GM23248 (cell line): ENCODE measurements at regions not wholly inside any gene's neighbourhood (a gene's known extent, or its start where the extent isn't known, plus 50 kb on each side); places are given as distances from the start of the nearest gene placed in this dataset.

Experiments used
- DNase-seq: peaks from one replicate; pipeline ENCODE4 v3.0.0-alpha.2; 2015
- H2AFZ ChIP-seq: fragments of 200-600 bp; sonication (generic); 2 replicates; pipeline ENCODE4 v1.6.1; 2016; ENCODE audit warnings: antibody characterized with exemption
- H3F3A ChIP-seq: fragments of 200-600 bp; sonication (generic); 2 replicates; pipeline ENCODE4 v1.6.1; 2016; ENCODE audit warnings: mild to moderate bottlenecking, antibody characterized with exemption, mixed run types; ENCODE audit not compliant: insufficient read depth
- H3K27ac ChIP-seq: fragments of 200-600 bp; sonication (generic); 2 replicates; pipeline ENCODE4 v1.5.1; 2016; ENCODE audit warnings: mild to moderate bottlenecking
- H3K27me3 ChIP-seq: fragments of 200-600 bp; sonication (generic); replicated peaks from 2 replicates; pipeline ENCODE4 v1.6.1; 2016; ENCODE audit warnings: mild to moderate bottlenecking; ENCODE audit not compliant: insufficient read depth
- H3K36me3 ChIP-seq: fragments of 200-600 bp; sonication (generic); 2 replicates; pipeline ENCODE4 v1.6.1; 2016; ENCODE audit warnings: low read depth, mild to moderate bottlenecking
- H3K4me1 ChIP-seq: fragments of 200-600 bp; sonication (generic); 2 replicates; pipeline ENCODE4 v1.6.1; 2016; ENCODE audit warnings: mild to moderate bottlenecking; ENCODE audit not compliant: insufficient read depth
- H3K4me2 ChIP-seq: fragments of 200-600 bp; sonication (generic); one replicate; pipeline ENCODE4 v1.6.1; 2016; ENCODE audit warnings: mild to moderate bottlenecking; ENCODE audit not compliant: unreplicated experiment
- H3K4me3 ChIP-seq: fragments of 200-600 bp; sonication (generic); 2 replicates; pipeline ENCODE4 v1.5.1; 2016; ENCODE audit warnings: mild to moderate bottlenecking
- H3K79me2 ChIP-seq: fragments of 200-600 bp; sonication (generic); 2 replicates; pipeline ENCODE4 v1.6.1; 2016; ENCODE audit warnings: mild to moderate bottlenecking; ENCODE audit not compliant: insufficient read depth
- H3K9ac ChIP-seq: fragments of 200-600 bp; sonication (generic); 2 replicates; pipeline ENCODE4 v1.6.1; 2016; ENCODE audit warnings: mild to moderate bottlenecking
- H3K9me2 ChIP-seq: fragments of 200-600 bp; sonication (generic); 2 replicates; pipeline ENCODE4 v1.6.1; 2016; ENCODE audit warnings: mixed run types, mild to moderate bottlenecking, moderate library complexity; ENCODE audit not compliant: insufficient read depth
- H3K9me3 ChIP-seq: fragments of 200-600 bp; sonication (generic); one replicate; pipeline ENCODE4 v1.6.1; 2017; ENCODE audit warnings: low read depth
- H4K20me1 ChIP-seq: fragments of 200-600 bp; sonication (generic); 2 replicates; pipeline ENCODE4 v1.6.0; 2016; ENCODE audit not compliant: insufficient read depth
- EZH2 ChIP-seq: fragments of 200-600 bp; sonication (generic); IDR thresholded peaks from 2 replicates; pipeline ENCODE4 v1.6.1; 2018; ENCODE audit warnings: antibody characterized with exemption, mild to moderate bottlenecking; ENCODE audit not compliant: insufficient read depth, poor library complexity, severe bottlenecking
- EZH2phosphoT487 ChIP-seq: fragments of 200-600 bp; sonication (generic); IDR thresholded peaks from 2 replicates; pipeline ENCODE4 v1.6.1; 2018; ENCODE audit warnings: antibody characterized with exemption, moderate library complexity, mild to moderate bottlenecking, low read depth; ENCODE audit not compliant: insufficient read depth
- WGBS, 2 experiments: methylation state at CpG; one replicate each; pipeline ENCODE4 v1.1.6; 2015 to 2017; ENCODE audit warnings: low lambda C conversion rate in 2 of 2, low coverage in 1 of 2; ENCODE audit errors: missing lambda C conversion rate in 2 of 2; 5-methylcytosine and 5-hydroxymethylcytosine counted together
- in situ Hi-C: fragments of 300-500 bp; cut with MboI; formaldehyde crosslinking; loops from 2 replicates; pipeline ENCODE4 v1.15.0; 2020

- TF ChIP-seq EZH2phosphoT487: no peak
- Histone ChIP-seq H2AFZ (no peak overlapping the region), H3K4me1 (peaks cover 11% of the 10 kb centered on the region), H3K9me2 (no peaks in the 10 kb centered on the region), H3F3A (no peaks in the 10 kb centered on the region), H3K9me3 (no peaks in the 10 kb centered on the region), H3K27ac (no peak overlapping the region), H3K9ac (no peak overlapping the region), H3K36me3 (peaks cover 14% of the 10 kb centered on the region), H3K4me2 (no peak overlapping the region), H3K4me3 (no peak overlapping the region), H4K20me1 (no peaks in the 10 kb centered on the region), H3K27me3 (no peaks in the 10 kb centered on the region), H3K79me2 (peaks cover 26% of the 10 kb centered on the region)
- no peak for DNase-seq
- in situ Hi-C loops: no loop called here
- 57% methylated on average over 4 of the region's 4 CpGs for WGBS, 2 experiments
Measured at GRCh38 chr5:8462565-8462964, 593.6 kb downstream of the MTRR start.

GRCh38 chr5:8470489-8470888, 601.5 kb downstream of the MTRR start:
- H3F3A ChIP-seq: no peaks in the 10 kb centered on the region
- no peaks in the 10 kb centered on the region for H3K4me1 ChIP-seq
- no peaks in the 10 kb centered on the region for H3K79me2 ChIP-seq
- 62 to 70% methylated on average over 4 of the region's 4 CpGs for WGBS, 2 experiments
- H3K9ac ChIP-seq: no peak overlapping the region
- TF ChIP-seq EZH2phosphoT487: no peak
- no peak for TF ChIP-seq EZH2
- H2AFZ ChIP-seq: no peak overlapping the region
- in situ Hi-C loops: no loop called here
- H3K9me3 ChIP-seq: no peaks in the 10 kb centered on the region
- no peaks in the 10 kb centered on the region for H3K9me2 ChIP-seq
- H4K20me1 ChIP-seq: no peaks in the 10 kb centered on the region
- H3K4me2 ChIP-seq: no peak overlapping the region
- no peaks in the 10 kb centered on the region for H3K27me3 ChIP-seq
- H3K36me3 ChIP-seq: no peaks in the 10 kb centered on the region
- DNase-seq: no peak
- H3K4me3 ChIP-seq: no peak overlapping the region
- H3K27ac ChIP-seq: no peak overlapping the region

GRCh38 chr5:8471581-8471980, 602.6 kb downstream of the MTRR start:
- Histone ChIP-seq H3K4me1 (no peaks in the 10 kb centered on the region), H3K79me2 (no peaks in the 10 kb centered on the region), H3K4me2 (no peak overlapping the region), H4K20me1 (no peaks in the 10 kb centered on the region), H3K9me2 (no peaks in the 10 kb centered on the region), H3F3A (no peaks in the 10 kb centered on the region), H3K9me3 (no peaks in the 10 kb centered on the region), H3K36me3 (no peaks in the 10 kb centered on the region), H2AFZ (no peak overlapping the region), H3K27me3 (no peaks in the 10 kb centered on the region), H3K9ac (no peak overlapping the region), H3K4me3 (no peak overlapping the region), H3K27ac (no peak overlapping the region)
- TF ChIP-seq EZH2phosphoT487: no peak
- TF ChIP-seq EZH2: no peak
- DNase-seq: peak; percentile 12
- in situ Hi-C loops: no loop called here
- WGBS, 2 experiments: 31 to 33% methylated on average over 4 of the region's 4 CpGs

- no peak overlapping the region for H2AFZ ChIP-seq
- 67 to 72% methylated on average over 3 of the region's 3 CpGs for WGBS, 2 experiments
- no peak overlapping the region for H3K4me2 ChIP-seq
- H3K9me2 ChIP-seq: no peaks in the 10 kb centered on the region
- no peak overlapping the region for H3K27ac ChIP-seq
- H3K9me3 ChIP-seq: no peaks in the 10 kb centered on the region
- H3K79me2 ChIP-seq: no peaks in the 10 kb centered on the region
- no peaks in the 10 kb centered on the region for H4K20me1 ChIP-seq
- no peak overlapping the region for H3K9ac ChIP-seq
- no peaks in the 10 kb centered on the region for H3K4me1 ChIP-seq
- no peak overlapping the region for H3K4me3 ChIP-seq
- in situ Hi-C loops: no loop called here
- no peaks in the 10 kb centered on the region for H3K27me3 ChIP-seq
- no peaks in the 10 kb centered on the region for H3F3A ChIP-seq
- TF ChIP-seq EZH2 (no peak), EZH2phosphoT487 (no peak)
- H3K36me3 ChIP-seq: no peaks in the 10 kb centered on the region
- DNase-seq: no peak
Measured at GRCh38 chr5:8473016-8473415, 604.1 kb downstream of the MTRR start.
